ENCODE measurements at regions not wholly inside any gene's neighbourhood (a gene's known extent, or its start where the extent isn't known, plus 50 kb on each side); places are given as distances from the start of the nearest gene placed in this dataset.

DNA sequence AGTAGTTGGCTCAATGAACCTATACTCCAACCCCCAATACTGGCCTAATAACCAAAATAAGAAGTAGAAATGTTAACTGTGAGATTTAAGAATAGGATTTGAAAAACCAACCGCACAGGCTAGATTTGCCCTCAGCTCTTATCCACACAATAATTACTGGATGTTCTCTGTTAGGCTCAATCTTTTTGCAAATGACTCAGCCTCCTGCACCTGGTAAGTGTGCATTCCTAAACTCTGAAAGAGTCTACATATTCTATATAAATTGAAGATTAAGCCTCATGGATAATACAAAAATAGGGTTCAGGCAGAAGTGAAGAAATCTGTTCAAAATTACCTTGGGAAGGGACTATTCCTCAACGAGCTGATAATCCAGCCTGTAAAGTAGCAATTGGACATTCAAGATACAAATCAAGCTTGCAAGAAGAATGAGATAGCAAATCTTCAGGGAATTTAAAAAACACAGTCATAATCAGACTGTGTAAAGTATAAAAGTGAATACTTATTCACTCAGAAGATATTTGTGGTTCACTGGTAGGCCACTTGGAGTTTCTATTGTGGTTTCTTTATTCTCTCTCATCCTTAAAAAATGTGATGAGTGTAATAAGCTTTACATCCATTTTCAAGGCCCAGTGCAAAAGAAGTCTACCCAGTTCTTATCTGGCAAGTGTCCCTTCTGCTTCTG, 931.9 kb upstream of the SOX9 start:
- no peak for DNase-seq
- no peak for TF ChIP-seq CTCF (IDR thresholded peaks at IDR 0.05)
- TF ChIP-seq POLR2A (IDR thresholded peaks at IDR 0.05): no peak
- TF ChIP-seq EP300 (IDR thresholded peaks at IDR 0.05): no peak
- Histone ChIP-seq H3K4me3 (no peak overlapping the region), H3K4me1 (ENCODE audit: insufficient read depth) (no peaks in the 10 kb centered on the region), H3K27ac (no peak overlapping the region), H3K36me3 (no peaks in the 10 kb centered on the region), H3K9me3 (no peaks in the 10 kb centered on the region), H3K27me3 (no peaks in the 10 kb centered on the region)
- intact Hi-C loops (cut with DNase I): no loop called here
- whole genome bisulfite sequencing, 3 donors: 62 to 75% (median 71%) methylated on average over 2 of the region's 2 CpGs

GRCh38 chr17:71189493-71189831, 931.4 kb upstream of the SOX9 start:
- Histone ChIP-seq H3K36me3 (no peaks in the 10 kb centered on the region), H3K9me3 (no peaks in the 10 kb centered on the region), H3K27me3 (no peaks in the 10 kb centered on the region), H3K27ac (no peak overlapping the region), H3K4me1 (ENCODE audit: insufficient read depth) (no peaks in the 10 kb centered on the region), H3K4me3 (no peak overlapping the region)
- no peak for TF ChIP-seq POLR2A (IDR thresholded peaks at IDR 0.05)
- TF ChIP-seq EP300 (IDR thresholded peaks at IDR 0.05): no peak
- TF ChIP-seq CTCF (IDR thresholded peaks at IDR 0.05): no peak
- no peak for DNase-seq
- intact Hi-C loops (cut with DNase I): no loop called here
- 65 to 85% (median 84%) methylated on average over 4 of the region's 4 CpGs for WGBS, 3 donors

- intact Hi-C loops (cut with DNase I): no loop called here
- no peak overlapping the region for H3K27ac ChIP-seq
- H3K4me3 ChIP-seq: no peak overlapping the region
- 71 to 84% (median 73%) methylated on average over 2 of the region's 2 CpGs for whole genome bisulfite sequencing, 3 donors
- H3K9me3 ChIP-seq: no peaks in the 10 kb centered on the region
- no peak for TF ChIP-seq EP300 (IDR thresholded peaks at IDR 0.05)
- TF ChIP-seq POLR2A (IDR thresholded peaks at IDR 0.05): no peak
- TF ChIP-seq CTCF (IDR thresholded peaks at IDR 0.05): no peak
- H3K4me1 ChIP-seq (ENCODE audit: insufficient read depth): no peaks in the 10 kb centered on the region
- no peak for DNase-seq
- no peaks in the 10 kb centered on the region for H3K27me3 ChIP-seq
- no peaks in the 10 kb centered on the region for H3K36me3 ChIP-seq
These were observed 928.7 kb upstream of the SOX9 start for GRCh38 chr17:71192039-71192555.

DNA sequence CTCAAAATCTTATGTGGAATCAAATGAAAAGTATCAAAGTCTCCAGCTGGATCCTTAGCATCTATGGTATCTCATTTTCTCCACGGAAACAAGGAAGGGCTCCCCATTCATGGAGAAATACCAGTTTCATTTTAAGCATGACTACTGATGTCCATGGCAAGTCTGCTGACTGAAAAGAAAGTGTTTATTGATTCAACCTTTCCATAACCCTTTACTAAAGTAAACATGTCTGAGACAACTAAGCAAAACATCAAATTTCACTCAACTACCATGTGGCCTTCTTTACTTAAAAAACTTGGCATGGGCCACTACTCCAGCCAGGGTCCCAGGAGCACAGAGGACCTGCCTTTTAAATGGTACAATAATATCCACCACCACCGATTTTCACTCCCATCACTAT, 928.0 kb upstream of the SOX9 start:
- no peak for TF ChIP-seq POLR2A (IDR thresholded peaks at IDR 0.05)
- no peak for TF ChIP-seq EP300 (IDR thresholded peaks at IDR 0.05)
- TF ChIP-seq CTCF (IDR thresholded peaks at IDR 0.05): no peak
- Histone ChIP-seq H3K27me3 (no peaks in the 10 kb centered on the region), H3K4me1 (ENCODE audit: insufficient read depth) (no peaks in the 10 kb centered on the region), H3K27ac (no peak overlapping the region), H3K36me3 (no peaks in the 10 kb centered on the region), H3K4me3 (no peak overlapping the region), H3K9me3 (no peaks in the 10 kb centered on the region)
- 65 to 84% (median 75%) methylated on average over 2 of the region's 2 CpGs for WGBS, 3 donors
- intact Hi-C loops (cut with DNase I): no loop called here
- no peak for DNase-seq

All from ovary (tissue), 7 donors.